Activated T-cell treated with anti-CD3 and anti-CD28 coated beads, Interleukin-2, amount 50 U/mL, for 48 hours (primary cell): ENCODE measurements at regions not wholly inside any gene's neighbourhood (a gene's known extent, or its start where the extent isn't known, plus 50 kb on each side); places are given as distances from the start of the nearest gene placed in this dataset.
"Not testable (repeated sequence)": the region's sequence is repeated elsewhere in the genome, so short reads cannot be mapped to it uniquely, and the experiment has no call there.

Experiments used
- DNase-seq, 2 experiments: peaks; one replicate each; pipeline ENCODE4 v3.0.0-alpha.2; 2020

GRCh38 chr3:94615275-94616065 is 552.6 kb downstream of the NSUN3 start:
- DNase-seq = no peak

GRCh38 chr3:94616833-94617232 is 554.0 kb downstream of the NSUN3 start:
- DNase-seq = no peak

- DNase-seq = no peak
Observed at GRCh38 chr3:94617312-94617711, 554.5 kb downstream of the NSUN3 start.

- DNase-seq = no peak
Observed at GRCh38 chr3:94619643-94620042, 556.8 kb downstream of the NSUN3 start.

GRCh38 chr3:94626573-94626972 is 563.7 kb downstream of the NSUN3 start:
- DNase-seq = no peak

- no peak for DNase-seq
Observed at GRCh38 chr3:94627689-94628088, 564.8 kb downstream of the NSUN3 start.

GRCh38 chr3:94643400-94643799 is 580.5 kb downstream of the NSUN3 start:
- no peak for DNase-seq

GRCh38 chr3:94645790-94646189 is 582.9 kb downstream of the NSUN3 start:
- no peak for DNase-seq

GRCh38 chr3:94647131-94647530 is 584.3 kb downstream of the NSUN3 start:
- no peak for DNase-seq

- DNase-seq = not testable (repeated sequence)
Observed at GRCh38 chr3:94648270-94649180, 585.7 kb downstream of the NSUN3 start.

- DNase-seq = no peak
Observed at GRCh38 chr3:94654096-94654495, 591.2 kb downstream of the NSUN3 start.

GRCh38 chr3:94665922-94666321 is 603.1 kb downstream of the NSUN3 start:
- no peak for DNase-seq

GRCh38 chr3:94671078-94671477 is 608.2 kb downstream of the NSUN3 start:
- no peak for DNase-seq

GRCh38 chr3:94673876-94674275 is 611.0 kb downstream of the NSUN3 start:
- DNase-seq = no peak

GRCh38 chr3:94686208-94686607 is 623.3 kb downstream of the NSUN3 start:
- DNase-seq = no peak

GRCh38 chr3:94693997-94694640 is 631.3 kb downstream of the NSUN3 start:
- DNase-seq = no peak

- no peak for DNase-seq
Observed at GRCh38 chr3:94694894-94695293, 632.0 kb downstream of the NSUN3 start.

GRCh38 chr3:94704467-94704866 is 641.6 kb downstream of the NSUN3 start:
- DNase-seq = no peak

GRCh38 chr3:94709249-94709902 is 646.5 kb downstream of the NSUN3 start:
- DNase-seq = no peak

GRCh38 chr3:94714194-94714593 is 651.3 kb downstream of the NSUN3 start:
- DNase-seq = no peak

GRCh38 chr3:94716326-94717018 is 653.6 kb downstream of the NSUN3 start:
- DNase-seq = no peak

- no peak for DNase-seq
Observed at GRCh38 chr3:94734206-94734605, 671.3 kb downstream of the NSUN3 start.
